Activated T-cell treated with anti-CD3 and anti-CD28 coated beads, Interleukin-2, amount 50 U/mL, for 48 hours (primary cell): ENCODE measurements at regions not wholly inside any gene's neighbourhood (a gene's known extent, or its start where the extent isn't known, plus 50 kb on each side); places are given as distances from the start of the nearest gene placed in this dataset.
"Not testable (repeated sequence)": the region's sequence is repeated elsewhere in the genome, so short reads cannot be mapped to it uniquely, and the experiment has no call there.

ENCODE experiments used
- DNase-seq, 2 experiments: peaks; one replicate each; pipeline ENCODE4 v3.0.0-alpha.2; 2020

DNA sequence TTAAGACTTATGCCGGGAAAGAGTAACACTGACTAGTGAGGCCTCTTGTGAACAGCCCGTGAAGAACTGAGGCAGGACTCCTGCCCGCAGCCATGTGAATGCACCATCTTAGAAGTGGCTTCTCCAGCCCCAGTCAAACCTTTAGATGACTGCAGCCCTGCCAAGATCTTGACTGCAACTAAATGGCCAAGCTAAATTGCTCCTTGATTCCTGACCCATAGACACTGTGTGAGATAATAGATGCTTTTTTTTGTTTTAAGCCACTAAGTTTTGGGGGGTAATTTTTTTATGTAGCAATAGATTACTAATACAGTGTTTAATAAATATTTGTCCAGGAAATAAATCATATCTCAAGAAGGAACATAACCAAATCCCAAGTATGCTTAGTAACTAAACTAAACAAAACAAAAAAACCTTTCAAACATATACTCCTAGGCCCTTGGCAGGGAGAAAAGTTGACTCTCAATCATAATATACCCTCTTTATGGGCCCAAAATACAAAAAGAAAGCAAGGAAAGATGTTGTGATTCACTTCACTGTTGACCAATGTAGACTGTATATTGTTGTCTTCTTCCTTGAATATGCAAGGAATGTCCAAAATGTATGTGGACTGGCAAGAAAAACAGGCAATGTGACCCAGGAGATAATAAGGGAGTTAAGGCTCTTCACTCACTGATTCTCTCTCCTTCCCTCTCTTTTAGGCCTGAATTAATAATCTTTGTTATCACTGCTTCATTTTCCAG is 79.7 kb upstream of the ZNF366 start:
- no peak for DNase-seq

DNA sequence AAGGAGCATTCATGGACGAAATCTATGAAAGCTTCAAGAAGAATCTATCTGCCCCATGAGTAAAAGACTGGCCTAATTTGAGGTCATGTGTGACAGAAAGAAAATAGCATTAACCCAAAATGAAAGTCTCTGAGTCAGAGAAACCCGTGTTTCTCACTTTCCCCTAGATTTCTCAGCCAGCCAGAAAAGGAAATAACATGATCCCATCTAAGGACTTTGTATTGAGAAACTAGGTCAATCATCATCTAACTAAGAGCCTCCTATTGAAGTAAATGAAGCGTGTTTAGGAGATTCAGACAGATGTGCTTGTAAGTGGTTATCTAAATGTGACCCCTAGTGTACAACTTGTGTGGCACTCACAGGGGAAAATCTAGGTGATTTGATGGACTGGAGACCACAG is 77.3 kb upstream of the ZNF366 start:
- no peak for DNase-seq

DNA sequence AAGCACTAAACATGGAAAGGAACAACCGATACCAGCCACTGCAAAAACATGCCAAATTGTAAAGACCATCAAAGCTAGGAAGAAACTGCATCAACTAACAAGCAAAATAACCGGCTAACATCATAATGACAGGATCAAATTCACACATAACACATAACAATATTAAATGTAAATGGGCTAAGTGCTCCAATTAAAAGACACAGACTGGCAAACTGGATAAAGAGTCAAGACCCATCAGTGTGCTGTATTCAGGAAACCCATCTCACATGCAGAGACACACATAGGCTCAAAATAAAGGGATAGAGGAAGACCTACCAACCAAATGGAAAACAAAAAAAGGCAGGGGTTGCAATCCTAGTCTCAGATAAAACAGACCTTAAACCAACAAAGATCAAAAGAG is 72.1 kb upstream of the ZNF366 start:
- DNase-seq, result not testable (repeated sequence)

DNA sequence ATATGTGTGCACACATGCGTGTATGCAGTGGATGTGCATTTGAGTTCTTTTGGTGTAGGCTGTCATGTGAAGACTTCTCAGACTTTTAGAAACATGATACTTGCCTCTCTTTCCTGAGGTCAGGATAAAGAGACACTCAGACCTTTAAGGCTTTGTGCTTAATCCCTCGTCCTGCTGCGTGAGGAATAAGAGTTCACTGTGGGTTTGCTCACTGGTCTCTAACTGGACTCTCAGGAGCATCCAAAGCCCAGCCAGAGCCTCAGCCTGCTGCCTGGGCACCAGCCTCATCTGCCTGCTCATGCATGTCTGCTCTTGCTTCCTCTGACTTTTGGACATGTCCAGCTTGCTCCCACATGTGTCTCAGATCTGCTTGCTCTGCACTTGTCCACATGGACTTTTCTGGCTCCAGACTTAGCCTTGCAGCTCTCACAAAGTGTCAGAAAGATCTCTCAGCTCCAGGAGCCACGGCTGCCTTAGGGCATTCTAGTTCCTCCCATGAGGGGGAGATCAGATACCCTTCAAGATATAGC is 65.1 kb upstream of the ZNF366 start:
- no peak for DNase-seq

DNA sequence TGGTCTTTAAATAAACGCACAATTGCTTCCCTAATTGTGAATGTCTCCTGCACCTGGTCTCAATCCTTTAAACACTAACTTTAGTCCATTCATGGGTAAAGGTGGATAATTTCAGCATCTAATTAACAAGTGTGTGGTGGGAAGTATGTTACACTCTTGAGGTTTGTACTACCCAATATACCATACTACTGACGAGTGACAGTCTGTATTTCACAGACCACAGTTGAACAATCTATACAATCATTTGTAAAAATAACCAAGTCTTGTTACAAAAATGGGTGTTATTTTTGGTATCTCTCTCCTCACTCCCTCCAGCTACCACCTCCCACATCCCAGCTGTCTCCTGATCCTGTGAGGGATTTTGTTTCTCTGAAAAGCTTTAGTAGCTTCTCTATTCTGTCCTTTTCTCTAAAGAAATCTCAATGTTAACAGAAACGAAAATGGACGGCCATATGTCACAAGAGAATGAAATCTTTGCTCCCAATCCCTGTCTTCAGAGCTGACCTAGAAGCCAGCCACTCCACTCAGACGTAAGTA is 62.3 kb upstream of the ZNF366 start:
- no peak for DNase-seq

DNA sequence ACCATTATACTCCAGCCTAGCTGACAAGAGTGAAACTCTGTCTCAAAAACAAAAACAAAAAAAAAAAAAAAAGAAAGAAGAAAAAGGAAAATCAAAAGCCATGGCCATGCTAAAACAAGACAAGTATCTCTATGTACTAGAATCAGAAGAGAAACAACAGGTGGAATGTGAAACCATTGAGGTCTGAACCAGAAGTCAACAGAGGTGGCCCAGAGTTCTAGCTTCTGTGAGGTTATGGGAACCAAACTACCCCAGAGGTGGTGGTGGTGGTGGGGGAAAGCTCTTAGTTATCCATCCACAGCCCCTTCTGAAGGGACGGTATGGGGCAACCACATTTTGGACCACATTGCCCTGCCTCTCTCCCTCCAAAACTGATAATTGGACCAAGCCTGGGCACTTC is 59.5 kb upstream of the ZNF366 start:
- DNase-seq, result no peak

DNA sequence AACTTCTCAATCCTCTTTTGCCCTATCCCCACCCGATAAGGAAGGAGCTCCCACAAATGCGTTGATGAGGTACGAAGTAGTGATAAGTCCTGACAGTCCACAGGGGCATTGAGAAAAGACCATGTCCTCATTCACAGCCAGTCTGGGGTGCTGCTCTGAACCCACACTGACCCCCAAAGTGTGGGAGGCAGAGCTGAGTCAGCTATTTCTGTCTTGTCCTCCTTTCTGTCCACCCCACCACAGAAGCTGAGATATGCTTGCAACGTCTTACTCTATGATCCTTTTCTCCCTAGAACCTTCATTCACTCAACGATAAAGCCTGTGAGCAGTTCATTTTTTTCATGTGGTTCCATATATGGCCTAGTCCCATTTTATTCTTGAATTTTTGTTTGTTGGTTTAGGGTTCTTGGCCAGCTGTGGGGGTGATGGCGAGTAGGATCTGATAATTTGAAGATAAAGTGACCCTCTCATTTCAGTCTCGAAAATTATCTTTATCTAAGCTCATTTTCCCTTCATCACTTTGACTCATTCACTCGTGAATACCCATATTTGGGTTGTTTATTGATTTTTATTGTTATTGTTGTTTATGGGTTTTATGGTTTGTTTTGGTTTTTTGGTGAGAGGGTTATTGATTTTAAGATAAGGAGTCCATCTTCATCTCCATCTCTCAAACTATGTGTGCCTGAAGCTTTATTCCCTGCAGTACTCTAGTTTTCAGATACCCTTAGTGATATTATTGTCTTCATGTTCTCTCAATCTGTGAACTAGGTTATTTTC is 58.5 kb upstream of the ZNF366 start:
- DNase-seq, result no peak

DNA sequence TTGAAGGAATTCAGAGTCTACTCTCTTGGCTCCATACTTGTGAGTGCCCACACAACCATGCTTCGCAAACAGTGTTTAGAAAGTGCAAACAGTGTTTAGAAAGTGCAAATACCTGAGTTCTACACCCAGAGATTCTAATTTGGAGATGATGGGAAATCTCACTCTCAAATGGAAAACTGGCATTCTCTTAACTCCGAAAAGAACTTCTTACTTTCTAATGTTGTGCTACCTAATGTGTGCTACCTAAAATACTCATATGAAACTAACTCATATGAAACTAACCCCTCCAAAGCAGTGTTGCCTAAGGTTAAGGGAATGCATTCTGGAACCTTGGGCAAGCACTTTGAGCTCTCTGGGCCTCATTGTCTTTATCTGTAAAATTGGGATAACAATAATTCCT is 55.5 kb upstream of the ZNF366 start:
- DNase-seq, result no peak

DNA sequence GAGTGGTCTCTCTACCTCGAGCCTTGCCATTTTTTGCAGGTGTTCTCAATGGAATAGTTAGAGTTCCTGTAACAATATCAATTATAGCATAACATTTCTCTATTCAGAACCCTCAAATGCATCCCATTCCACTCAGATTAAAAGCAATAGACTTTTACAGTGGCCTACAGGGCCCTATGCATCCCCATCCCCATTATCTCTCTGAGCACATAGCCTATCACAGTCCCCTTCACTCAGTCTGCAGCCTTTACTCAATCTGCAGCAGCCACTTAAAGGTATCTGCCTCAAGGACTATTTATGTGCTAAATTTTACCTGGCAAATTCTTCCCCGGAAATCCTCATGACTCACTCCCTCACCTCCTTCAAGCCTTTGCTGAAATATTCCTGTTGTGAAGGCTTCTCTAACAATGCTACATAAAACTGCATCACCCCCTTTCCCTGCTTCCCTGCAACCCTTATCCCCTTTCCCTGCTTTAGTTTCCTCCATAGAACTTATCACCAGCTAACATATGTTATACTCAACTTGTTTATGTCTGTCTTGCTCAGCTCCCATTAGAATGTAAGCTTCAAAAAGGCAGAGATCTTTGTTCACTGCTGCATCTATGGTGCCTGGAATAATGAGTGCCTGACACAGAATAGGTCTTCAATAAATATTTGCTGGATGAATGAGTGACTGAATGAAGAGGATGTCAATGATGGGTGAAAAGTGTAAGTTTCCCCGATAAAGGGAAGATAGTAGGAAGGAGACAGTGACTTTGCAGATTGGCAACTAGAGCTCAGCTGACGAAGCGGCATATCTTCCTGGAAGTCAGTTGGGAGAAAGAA is 54.1 kb upstream of the ZNF366 start:
- no peak for DNase-seq

DNA sequence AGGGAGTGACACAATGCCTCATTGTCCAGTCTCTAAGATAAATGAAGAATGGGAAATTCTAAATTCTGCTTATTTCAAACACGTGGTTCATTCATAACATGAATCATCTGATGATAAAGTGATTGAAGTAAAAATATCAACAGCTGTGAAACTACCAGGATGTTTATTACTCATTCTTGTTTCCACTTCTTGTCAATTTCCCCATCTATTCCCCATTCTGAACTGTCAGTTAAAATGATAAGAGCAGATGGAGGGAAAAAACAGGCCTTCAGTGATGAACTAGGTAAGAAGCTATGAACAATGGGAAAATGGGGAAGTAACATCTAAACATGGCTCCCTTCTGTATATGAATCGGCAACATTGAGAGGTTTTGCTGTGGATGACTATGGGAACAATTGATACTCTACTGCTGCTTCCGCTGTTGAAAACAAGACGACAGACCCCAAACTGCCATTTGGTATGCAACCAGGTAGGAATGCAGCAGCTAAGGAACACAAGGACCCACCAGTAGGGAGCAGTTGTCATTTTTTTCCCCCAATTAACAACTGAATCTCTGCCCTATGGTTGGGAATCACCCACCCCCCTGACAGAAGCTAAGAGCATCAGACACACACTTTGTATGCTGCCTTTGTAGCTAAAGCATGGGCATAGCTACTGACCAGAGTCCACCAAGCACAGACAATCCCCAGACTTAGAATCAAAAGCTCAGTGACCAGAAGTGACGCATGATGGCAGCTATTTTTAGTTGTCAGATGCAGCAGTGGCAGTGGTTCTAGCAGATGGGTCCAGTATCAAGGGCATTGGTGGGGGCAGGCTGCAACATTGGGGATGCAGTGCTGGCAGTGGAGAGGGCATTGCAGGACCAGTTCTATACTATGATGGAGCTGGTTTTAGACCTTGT is 52.9 kb upstream of the ZNF366 start:
- DNase-seq, result no peak

DNA sequence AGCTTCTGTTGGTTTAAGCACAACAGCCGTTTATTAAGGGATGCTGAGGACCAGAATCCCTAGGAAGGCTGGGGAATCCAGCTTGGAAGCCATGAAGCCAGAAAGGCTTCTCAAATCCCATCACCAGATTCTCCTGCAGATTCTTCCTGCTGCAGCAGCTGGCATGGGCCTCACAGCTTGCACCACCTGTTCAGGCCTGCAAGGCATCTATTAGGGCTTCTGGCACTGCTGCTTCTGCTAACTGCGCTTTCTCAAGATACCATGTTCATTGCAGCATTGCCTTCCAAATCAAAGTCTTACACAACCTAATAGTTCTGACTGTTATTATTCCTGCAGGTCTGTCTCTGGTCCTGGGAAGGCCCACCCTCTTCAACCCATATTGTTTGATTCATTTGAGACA is 51.2 kb upstream of the ZNF366 start:
- no peak for DNase-seq

DNA sequence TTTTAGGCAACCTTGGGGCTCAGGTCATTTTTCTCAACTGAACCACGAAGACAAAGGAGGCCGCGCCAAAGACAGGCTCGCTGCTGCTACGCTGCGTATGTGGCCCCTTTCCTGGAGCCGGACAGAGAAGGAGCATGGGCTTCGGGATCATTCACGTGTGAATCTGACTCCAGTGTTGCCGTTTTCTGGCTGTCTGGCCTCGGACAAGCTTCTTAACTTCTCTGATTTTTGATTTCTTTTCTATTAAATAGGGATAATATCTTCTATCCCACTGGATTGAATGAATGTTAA is 50.8 kb upstream of the ZNF366 start:
- DNase-seq, result no peak

DNA sequence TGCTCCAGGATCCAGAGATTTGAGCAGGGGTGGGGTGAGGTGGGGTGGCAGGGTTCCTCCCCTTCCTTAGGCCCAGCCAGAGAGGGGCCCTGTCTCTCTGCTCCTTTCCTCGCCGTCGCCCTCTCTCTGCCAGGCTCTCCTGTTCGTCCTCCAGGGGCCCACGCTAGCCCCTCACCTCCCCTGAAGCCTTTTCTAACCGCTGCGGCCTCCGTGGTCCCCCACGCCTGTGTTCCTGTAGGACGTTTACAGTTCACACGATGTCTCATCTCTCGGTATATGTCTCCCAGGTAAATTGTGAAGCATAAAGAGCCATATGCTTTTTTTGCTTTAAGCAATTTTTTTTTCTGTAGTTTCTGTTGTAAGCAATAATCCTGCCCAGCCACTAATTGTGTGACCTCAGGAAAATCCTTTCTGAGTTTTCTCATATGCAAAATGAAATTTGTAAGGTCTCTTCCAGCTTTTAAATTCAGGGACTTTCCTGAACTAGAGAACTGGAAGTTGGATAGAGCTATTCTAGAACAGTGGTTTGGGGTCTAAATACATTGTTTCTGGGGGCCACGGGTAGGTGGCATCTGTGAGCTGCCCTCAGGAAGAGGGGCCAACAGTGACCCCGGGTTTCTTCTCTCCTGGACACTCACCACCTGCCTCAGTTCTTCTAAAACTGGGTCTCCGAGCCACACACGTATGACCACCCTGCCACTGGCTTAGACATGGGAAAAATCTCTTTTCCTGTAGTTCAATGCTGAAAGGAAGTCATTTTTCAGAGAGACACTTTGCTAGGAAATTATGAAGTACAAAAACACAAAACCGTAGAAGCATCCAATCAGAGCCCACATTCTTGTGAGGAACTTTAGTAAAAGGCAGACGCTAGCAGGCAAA is 50.2 kb upstream of the ZNF366 start:
- peak in 1 of 2 experiments; percentile 24 for DNase-seq
